Nephron progenitor cell (in vitro differentiated cells): ENCODE measurements at regions not wholly inside any gene's neighbourhood (a gene's known extent, or its start where the extent isn't known, plus 50 kb on each side); places are given as distances from the start of the nearest gene placed in this dataset.
"Not testable (repeated sequence)": the region's sequence is repeated elsewhere in the genome, so short reads cannot be mapped to it uniquely, and the experiment has no call there.

Experiments used
- DNase-seq: peaks from one replicate; pipeline ENCODE4 v3.0.0; 2021
- H3K27ac Mint-ChIP-seq: 2 replicates; pipeline ENCODE4 v1.8.0; 2021; ENCODE audit warnings: mild to moderate bottlenecking, moderate library complexity, mixed read lengths
- H3K27me3 Mint-ChIP-seq: 2 replicates; pipeline ENCODE4 v1.8.0; 2021; ENCODE audit warnings: mild to moderate bottlenecking, low read depth, mixed read lengths; ENCODE audit not compliant: poor library complexity
- H3K36me3 Mint-ChIP-seq: 2 replicates; pipeline ENCODE4 v1.8.0; 2021; ENCODE audit warnings: low read depth, mixed read lengths
- H3K4me1 Mint-ChIP-seq: 2 replicates; pipeline ENCODE4 v1.8.0; 2021; ENCODE audit warnings: mixed read lengths
- H3K4me3 Mint-ChIP-seq: 2 replicates; pipeline ENCODE4 v1.8.0; 2021; ENCODE audit warnings: mild to moderate bottlenecking, moderate library complexity, mixed read lengths
- H3K9me3 Mint-ChIP-seq: 2 replicates; pipeline ENCODE4 v1.8.0; 2021; ENCODE audit warnings: mild to moderate bottlenecking, moderate library complexity, mixed read lengths
- TF ChIP-seq, protein P1 (sequence below): fragments of 200-600 bp; sonication (generic); IDR thresholded peaks from 2 replicates; pipeline ENCODE4 v1.5.0; 2021; ENCODE audit warnings: antibody characterized with exemption

DNA sequence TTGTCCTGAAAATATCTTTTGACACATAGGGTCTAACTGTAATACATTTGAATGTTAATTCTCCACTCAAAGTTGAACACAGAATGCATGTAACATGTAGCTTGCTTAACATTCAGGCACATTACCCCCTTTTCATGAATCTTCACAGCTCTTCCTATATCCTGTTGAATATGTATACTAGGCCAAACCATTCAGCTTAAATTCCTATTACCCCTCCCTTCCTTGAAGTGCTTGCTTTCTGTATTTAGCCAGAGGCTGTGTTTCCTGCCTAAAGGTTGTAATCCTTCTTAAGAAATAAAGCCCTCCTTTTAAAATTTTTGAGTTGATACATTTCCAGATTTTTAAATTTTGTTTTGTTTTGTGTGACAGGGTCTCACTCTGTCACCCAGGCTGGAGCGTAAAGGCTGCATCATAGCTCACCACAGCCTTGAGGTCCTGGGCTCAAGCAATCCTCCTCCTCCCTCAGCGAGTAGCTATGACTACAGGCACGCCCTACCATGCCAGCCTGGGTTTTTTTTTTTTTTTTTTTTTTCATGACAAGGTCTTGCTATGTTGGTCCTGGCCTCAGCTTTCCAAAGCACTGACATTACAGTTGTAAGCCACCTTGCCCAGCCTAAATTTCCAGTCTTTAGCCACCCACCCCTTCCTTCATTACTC, 357.6 kb downstream of the DSC3 start:
- H3K4me3 Mint-ChIP-seq = no peak overlapping the region
- DNase-seq = no peak
- no peaks in the 10 kb centered on the region for H3K9me3 Mint-ChIP-seq
- peaks cover 26% of the 10 kb centered on the region for H3K4me1 Mint-ChIP-seq
- TF ChIP-seq, protein P1, sequence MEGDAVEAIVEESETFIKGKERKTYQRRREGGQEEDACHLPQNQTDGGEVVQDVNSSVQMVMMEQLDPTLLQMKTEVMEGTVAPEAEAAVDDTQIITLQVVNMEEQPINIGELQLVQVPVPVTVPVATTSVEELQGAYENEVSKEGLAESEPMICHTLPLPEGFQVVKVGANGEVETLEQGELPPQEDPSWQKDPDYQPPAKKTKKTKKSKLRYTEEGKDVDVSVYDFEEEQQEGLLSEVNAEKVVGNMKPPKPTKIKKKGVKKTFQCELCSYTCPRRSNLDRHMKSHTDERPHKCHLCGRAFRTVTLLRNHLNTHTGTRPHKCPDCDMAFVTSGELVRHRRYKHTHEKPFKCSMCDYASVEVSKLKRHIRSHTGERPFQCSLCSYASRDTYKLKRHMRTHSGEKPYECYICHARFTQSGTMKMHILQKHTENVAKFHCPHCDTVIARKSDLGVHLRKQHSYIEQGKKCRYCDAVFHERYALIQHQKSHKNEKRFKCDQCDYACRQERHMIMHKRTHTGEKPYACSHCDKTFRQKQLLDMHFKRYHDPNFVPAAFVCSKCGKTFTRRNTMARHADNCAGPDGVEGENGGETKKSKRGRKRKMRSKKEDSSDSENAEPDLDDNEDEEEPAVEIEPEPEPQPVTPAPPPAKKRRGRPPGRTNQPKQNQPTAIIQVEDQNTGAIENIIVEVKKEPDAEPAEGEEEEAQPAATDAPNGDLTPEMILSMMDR = no peak
- no peaks in the 10 kb centered on the region for H3K36me3 Mint-ChIP-seq
- H3K27me3 Mint-ChIP-seq = peaks cover 6% of the 10 kb centered on the region
- H3K27ac Mint-ChIP-seq = no peak overlapping the region

DNA sequence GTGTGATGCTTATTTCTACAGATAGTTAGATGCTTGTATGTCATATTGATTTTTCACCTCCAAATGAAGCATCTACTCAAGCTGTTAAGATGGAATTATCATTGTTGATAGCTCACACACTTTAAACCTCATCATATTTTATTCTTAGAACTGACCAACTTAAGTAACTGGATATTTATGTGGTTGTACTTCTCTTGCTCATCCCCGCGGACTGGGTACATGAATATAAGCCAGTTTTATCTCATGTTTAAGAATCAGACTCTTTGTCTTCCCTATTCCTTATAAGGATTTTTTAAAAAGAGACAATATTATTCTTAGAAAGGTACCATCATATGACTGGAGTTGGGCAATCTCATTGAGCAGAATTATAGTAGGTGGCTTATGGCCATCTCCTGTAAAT, 358.7 kb downstream of the DSC3 start:
- Mint-ChIP-seq H3K27me3 (peaks cover 3% of the 10 kb centered on the region), H3K36me3 (no peaks in the 10 kb centered on the region), H3K9me3 (no peaks in the 10 kb centered on the region), H3K27ac (no peak overlapping the region), H3K4me3 (no peak overlapping the region), H3K4me1 (peaks cover 26% of the 10 kb centered on the region)
- TF ChIP-seq, protein P1 = no peak
- no peak for DNase-seq

DNA sequence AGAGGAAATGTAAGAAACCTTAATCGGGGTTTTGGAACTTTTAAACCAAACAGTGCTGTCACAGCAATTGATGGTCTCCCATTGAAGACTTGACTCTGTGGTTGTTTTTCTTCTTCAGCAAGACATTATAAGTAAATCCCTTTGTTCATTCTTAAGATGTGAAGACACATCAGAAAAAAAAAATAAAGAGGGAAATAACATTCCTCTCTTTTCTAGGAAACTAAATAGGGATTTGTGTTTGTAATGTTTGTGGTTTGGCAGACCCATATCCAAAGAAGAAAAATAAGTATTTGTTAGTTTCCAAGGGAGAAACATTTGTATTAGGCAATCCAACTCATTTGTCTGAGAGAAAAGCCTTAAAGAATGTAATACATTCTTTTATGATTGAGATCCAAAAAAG, 359.9 kb downstream of the DSC3 start:
- Mint-ChIP-seq H3K36me3 (no peaks in the 10 kb centered on the region), H3K27ac (peak overlapping the region; percentile 17), H3K4me1 (peaks cover 26% of the 10 kb centered on the region), H3K4me3 (no peak overlapping the region), H3K27me3 (peaks cover 3% of the 10 kb centered on the region), H3K9me3 (no peaks in the 10 kb centered on the region)
- TF ChIP-seq, protein P1 = no peak
- no peak for DNase-seq

DNA sequence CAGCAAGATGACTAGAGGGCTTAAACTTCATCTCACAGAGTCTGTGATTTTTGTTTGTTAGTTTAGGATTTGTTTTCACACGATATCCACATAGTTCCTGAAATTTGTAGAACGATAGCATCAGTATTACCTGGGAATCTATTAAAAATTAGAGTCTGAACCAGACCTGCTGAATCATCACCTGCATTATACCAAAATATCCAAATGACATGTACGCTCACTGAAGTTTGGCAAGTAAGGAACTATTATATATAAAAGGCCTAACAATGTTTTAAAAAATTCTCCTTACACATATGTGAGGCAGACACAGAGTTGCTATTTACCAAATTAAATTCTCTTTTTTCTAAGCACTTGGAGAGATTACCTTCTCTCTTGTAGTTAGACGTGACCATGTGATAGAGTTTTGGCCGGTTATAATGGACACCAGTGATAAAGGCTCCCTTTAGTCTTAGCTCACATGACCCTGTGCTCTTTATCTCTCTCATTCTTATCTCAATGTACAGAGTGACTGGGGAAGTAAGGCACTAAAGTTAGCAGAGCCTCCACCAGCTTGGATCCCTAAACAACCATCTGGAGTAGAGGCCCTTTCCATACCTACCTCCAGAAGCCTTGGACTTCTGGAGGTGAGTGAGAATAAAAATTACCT, 363.1 kb downstream of the DSC3 start:
- H3K9me3 Mint-ChIP-seq = no peaks in the 10 kb centered on the region
- H3K4me3 Mint-ChIP-seq = no peak overlapping the region
- H3K4me1 Mint-ChIP-seq = peaks cover 23% of the 10 kb centered on the region
- no peaks in the 10 kb centered on the region for H3K36me3 Mint-ChIP-seq
- no peak for DNase-seq
- no peak overlapping the region for H3K27ac Mint-ChIP-seq
- H3K27me3 Mint-ChIP-seq = no peaks in the 10 kb centered on the region
- TF ChIP-seq, protein P1 = no peak

DNA sequence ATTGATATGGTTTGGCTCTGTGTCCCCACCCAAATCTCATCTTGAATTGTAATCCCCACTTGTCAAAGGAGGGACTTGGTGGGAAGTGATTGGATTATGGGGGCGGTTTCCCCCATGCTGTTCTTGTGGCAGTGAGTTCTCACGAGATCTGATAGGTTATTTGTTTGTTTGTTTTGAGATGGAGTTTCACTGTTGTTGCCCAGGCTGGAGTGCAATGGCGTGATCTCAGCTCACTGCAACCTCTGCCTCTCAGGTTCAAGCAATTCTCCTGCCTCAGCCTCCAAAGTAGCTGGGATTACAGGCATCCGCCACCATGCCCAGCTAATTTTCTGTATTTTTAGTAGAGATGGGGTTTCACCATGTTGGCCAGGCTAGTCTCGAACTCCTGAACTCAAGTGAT, 364.7 kb downstream of the DSC3 start:
- not testable (repeated sequence) for H3K27me3 Mint-ChIP-seq, H3K4me3 Mint-ChIP-seq, H3K9me3 Mint-ChIP-seq, DNase-seq, H3K27ac Mint-ChIP-seq, H3K36me3 Mint-ChIP-seq
- H3K4me1 Mint-ChIP-seq = peaks cover 18% of the 10 kb centered on the region

DNA sequence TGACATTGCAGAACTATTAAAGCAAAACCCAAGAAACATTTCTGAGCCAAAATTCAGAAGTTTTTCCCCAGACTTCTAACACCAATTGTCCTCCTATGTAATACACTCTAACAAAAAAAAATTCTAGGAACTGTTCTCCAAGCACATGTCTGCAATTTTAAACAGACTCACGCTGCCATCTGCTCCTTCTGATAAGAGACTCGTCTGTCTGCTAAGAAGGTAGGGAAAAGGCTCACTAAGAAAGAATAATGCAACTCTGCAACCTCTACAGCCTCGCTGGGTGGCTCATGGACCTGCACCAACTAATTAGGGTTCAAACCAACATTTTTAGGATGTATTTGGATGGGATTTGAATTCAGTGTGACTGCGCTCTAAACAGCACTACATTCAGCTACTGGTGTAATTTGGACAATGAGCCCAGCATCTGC, 366.5 kb downstream of the DSC3 start:
- Mint-ChIP-seq H3K27ac (no peak overlapping the region), H3K27me3 (no peaks in the 10 kb centered on the region), H3K9me3 (peaks cover 10% of the 10 kb centered on the region), H3K4me3 (no peak overlapping the region), H3K4me1 (peaks cover 4% of the 10 kb centered on the region), H3K36me3 (peaks cover 5% of the 10 kb centered on the region)
- TF ChIP-seq, protein P1 = no peak
- no peak for DNase-seq
